GM12875 (cell line): ENCODE measurements at regions not wholly inside any gene's neighbourhood (a gene's known extent, or its start where the extent isn't known, plus 50 kb on each side); places are given as distances from the start of the nearest gene placed in this dataset.
"Not testable (repeated sequence)": the region's sequence is repeated elsewhere in the genome, so short reads cannot be mapped to it uniquely, and the experiment has no call there.

Source experiments
- H3K4me3 ChIP-seq: one replicate; pipeline ENCODE4 v1.5.1; 2011; ENCODE audit warnings: low read depth, low read length, control low read depth
- CTCF ChIP-seq: IDR thresholded peaks from 2 replicates; pipeline ENCODE4 v1.5.1; 2011; ENCODE audit warnings: low read depth, mild to moderate bottlenecking, control low read depth, inconsistent platforms, low read length, moderate library complexity, borderline replicate concordance; ENCODE audit not compliant: insufficient read depth

- no peak for TF ChIP-seq CTCF
- H3K4me3 ChIP-seq = no peak overlapping the region
Observed at GRCh38 chr2:84175340-84175739, 283.7 kb downstream of the SUCLG1 start.

GRCh38 chr2:84173041-84173440 is 286.0 kb downstream of the SUCLG1 start:
- no peak overlapping the region for H3K4me3 ChIP-seq
- TF ChIP-seq CTCF = no peak

GRCh38 chr2:84170979-84171378 is 288.1 kb downstream of the SUCLG1 start:
- H3K4me3 ChIP-seq = no peak overlapping the region
- TF ChIP-seq CTCF = no peak

GRCh38 chr2:84169871-84170270 is 289.2 kb downstream of the SUCLG1 start:
- no peak for TF ChIP-seq CTCF
- no peak overlapping the region for H3K4me3 ChIP-seq

- not testable (repeated sequence) for H3K4me3 ChIP-seq
Observed at GRCh38 chr2:84168552-84168951, 290.5 kb downstream of the SUCLG1 start.

GRCh38 chr2:84165256-84165655 is 293.8 kb downstream of the SUCLG1 start:
- TF ChIP-seq CTCF = no peak
- H3K4me3 ChIP-seq = no peak overlapping the region

GRCh38 chr2:84160453-84160852 is 298.6 kb downstream of the SUCLG1 start:
- TF ChIP-seq CTCF = no peak
- H3K4me3 ChIP-seq = no peak overlapping the region

- no peak for TF ChIP-seq CTCF
Observed at GRCh38 chr2:84158605-84159004, 300.5 kb downstream of the SUCLG1 start.

More at GRCh38 chr2:84158605-84159004, 300.5 kb downstream of the SUCLG1 start:
- no peak overlapping the region for H3K4me3 ChIP-seq
